SK-MEL-5 (cell line): ENCODE measurements at regions not wholly inside any gene's neighbourhood (a gene's known extent, or its start where the extent isn't known, plus 50 kb on each side); places are given as distances from the start of the nearest gene placed in this dataset.
"Not testable (repeated sequence)": the region's sequence is repeated elsewhere in the genome, so short reads cannot be mapped to it uniquely, and the experiment has no call there.

Experiments used
- DNase-seq: peaks from one replicate; pipeline ENCODE4 v3.0.0-alpha.2; 2016; ENCODE audit warnings: low read depth, low spot score
- in situ Hi-C: cut with HindIII; loops from 2 replicates; pipeline ENCODE4 v1.10.0; 2016; ENCODE audit warnings: low sequenced_read_pairs, high pct_unique_total_duplicates, low pct_unique_long_range_greater_than_20kb

DNA sequence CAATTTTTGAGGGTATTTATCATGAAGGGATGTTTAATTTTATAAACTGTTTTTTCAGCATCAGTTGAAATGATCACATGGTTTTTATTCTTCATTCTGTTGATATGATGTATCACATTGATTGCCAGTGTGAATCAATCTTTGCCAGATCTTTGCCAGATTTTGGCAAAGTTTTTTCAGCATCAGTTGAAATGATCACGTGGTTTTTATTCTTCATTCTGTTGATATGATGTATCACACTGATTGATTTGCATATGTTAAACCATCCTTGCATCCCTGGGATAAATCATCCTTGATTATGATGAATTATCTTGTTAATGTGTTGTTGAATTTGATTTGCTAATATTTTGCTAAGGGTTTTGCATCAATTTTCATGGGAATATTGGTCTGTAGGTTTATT is 140.9 kb upstream of the TAS2R1 start:
- DNase-seq: no peak
- in situ Hi-C loops: no loop called here

DNA sequence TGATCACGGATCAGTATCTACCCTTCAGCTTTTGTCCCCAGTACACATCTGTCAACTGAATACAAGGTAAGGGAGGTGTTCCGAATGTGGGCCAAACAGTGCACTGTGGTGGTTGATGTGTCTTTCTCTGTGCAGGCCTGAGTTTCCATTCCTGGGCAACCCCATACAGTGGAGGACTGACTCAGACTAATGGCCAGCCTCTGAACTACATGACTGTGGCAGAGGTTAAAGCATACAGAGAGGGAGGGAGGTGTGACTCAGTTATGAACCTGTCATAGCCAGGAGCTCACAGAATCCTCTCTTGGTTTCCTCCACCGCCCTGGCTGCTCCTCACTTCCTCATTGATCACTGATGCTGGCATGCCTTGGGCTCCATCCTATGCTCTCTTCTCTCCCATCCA is 136.4 kb upstream of the TAS2R1 start:
- DNase-seq: no peak
- in situ Hi-C loops: no loop called here

DNA sequence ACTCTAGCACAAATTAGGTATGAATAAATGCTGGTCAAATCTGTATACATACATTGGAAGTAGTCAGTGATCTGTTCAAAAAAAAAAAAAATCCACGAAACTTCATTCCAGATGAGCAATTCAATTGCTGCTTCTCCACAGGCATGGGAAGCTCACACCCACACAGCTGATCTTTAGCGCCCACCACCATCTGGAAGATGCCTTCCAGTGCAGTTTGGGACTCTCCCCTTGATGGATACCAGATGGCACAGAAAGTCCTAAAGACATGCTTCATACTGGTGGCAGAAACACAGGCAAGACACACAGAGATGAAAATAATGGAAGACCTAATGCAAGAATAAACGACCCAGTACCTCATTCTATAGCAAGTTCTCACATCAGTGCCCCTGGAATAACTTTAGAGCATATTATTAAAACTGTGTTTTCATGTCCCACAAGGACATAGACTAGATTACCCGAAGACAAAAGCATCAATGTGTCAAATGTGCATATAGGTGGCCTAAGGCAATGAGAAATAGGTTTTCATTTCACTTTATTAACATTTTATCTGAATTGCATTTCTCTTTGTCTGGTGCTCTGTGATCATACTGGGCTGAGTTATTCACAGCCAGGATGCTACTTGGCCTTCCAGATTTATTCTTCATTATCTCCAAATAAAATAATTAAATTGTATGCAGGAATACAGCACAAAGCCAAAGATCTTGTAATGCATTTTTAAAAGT is 135.4 kb upstream of the TAS2R1 start:
- no peak for DNase-seq
- in situ Hi-C loops: no loop called here

DNA sequence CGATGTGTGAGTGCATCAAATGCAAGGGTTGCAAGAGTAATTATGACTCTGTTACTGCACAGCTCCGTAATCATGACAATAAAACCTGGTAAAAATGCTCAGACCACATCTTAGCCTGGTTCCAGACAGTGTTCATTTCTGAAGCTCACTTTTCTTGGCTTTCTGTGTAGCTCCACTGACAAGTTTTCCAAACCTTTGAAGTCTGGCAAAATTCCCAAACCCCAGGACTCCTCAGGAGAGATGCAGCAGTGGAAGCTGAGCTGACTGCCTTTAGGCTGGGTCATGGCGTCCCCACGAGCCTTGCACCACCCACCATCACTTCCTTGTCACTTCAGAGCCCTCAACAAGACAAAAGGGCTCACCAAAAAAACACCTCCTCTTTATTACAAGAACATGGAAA is 131.6 kb upstream of the TAS2R1 start:
- no peak for DNase-seq
- in situ Hi-C loops: no loop called here

DNA sequence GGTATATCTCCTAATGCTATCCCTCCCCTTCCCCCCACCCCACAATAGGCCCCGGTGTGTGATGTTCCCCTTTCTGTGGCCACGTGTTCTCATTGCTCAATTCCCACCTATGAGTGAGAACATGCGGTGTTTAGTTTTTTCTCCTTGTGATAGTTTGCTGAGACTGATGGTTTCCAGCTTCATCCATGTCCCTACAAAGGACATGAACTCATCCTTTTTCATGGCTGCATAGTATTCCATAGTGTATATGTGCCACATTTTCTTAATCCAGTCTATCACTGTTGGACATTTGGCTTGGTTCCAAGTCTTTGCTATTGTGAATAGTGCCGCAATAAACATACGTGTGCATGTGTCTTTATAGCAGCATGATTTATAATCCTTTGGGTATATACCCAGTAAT is 122.5 kb upstream of the TAS2R1 start:
- DNase-seq, in situ Hi-C loops: not testable (repeated sequence)

DNA sequence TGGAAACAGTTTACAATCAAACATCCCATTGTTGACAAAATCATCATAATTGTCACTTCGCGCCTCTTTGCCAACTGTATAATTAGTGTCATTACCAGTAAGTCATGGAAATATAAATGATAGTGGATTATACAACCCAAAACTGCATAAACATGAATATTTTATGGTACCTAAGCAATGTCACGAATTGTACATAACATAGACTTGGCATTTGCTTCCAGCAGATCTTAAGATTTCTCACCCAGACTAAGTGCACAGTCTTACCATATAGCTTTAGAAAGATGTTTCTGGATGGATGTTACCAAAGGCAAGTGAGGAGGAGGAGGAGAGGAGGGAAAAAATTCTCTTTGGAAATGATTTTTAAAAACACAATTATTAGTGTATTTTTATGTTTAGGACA is 113.4 kb upstream of the TAS2R1 start:
- in situ Hi-C loops: no loop called here
- DNase-seq: no peak

DNA sequence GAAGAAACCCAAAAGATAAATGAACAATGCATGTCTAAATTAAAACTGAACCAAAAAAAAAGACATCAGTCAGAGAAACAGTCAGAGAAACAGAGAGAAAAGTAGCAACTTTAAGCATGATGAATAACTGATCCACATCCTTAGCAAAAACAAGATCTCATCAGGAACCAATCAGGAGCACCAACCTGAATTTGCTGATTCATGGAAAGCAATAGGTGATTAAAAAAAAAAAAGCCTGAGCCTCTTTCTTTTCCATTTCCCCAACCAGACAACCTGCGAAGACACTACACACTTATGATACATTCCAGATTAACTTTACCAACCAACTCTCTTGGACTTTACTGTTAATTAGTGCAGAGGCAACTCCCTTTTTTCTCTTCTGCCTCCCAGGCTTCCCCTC is 112.7 kb upstream of the TAS2R1 start:
- DNase-seq: no peak
- in situ Hi-C loops: no loop called here

DNA sequence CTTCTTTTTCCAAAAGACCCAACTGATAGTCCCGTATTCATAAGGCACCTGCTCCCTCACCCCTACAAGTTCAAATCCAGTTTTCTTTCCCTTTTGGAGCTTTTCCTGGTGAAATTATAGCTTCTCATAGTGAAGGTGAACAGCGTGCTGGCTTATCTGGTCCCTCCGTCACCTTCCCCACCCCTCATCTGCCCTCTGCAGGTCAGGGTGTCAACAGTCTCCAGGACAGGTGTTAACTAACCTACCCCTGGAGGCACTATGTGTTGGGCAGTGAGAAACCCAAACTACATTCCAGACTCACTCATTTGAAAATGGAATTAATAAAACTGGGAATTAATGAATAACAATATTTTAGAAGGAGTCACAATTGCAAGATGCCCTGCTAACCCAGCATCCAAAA is 109.0 kb upstream of the TAS2R1 start:
- no peak for DNase-seq
- in situ Hi-C loops: no loop called here

DNA sequence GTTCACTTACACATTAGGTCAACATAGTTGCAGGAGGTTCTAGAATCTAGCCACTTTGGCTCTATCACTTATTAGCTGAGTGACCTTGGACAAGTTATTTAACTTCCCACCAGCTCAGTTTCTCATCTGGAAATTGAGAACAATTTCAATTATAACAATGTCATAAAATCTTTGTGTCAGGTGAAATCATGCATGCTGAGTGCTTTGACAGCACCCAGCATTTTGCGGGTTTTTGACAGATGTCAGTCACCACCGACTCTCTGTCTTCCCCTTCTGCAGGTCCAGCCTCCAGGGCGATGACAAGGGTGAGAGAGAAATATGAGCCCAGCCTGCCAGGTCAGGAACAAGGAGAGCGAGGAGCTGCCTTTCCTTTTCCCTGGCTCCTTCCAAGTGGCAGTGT is 107.1 kb upstream of the TAS2R1 start:
- no peak for DNase-seq
- in situ Hi-C loops: no loop called here

DNA sequence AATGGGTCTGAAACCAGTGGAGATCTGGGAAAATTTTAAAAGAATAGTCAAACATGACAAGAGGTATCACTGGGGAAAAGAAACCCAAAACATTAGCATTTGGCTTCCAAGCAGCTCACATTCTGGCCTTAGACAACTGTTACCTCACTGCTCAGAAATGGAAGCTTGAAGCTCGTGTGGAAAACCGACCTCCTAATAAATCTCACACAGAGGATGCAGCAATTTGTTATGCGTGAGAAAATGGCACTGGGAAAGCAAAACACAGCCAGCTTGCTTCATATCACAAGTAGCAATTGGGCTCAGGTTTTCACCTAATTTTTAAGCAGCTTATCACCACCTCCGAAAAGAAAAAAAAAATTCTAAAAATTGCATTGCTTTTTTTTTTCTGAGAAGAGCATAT is 103.3 kb upstream of the TAS2R1 start:
- in situ Hi-C loops: no loop called here
- no peak for DNase-seq

DNA sequence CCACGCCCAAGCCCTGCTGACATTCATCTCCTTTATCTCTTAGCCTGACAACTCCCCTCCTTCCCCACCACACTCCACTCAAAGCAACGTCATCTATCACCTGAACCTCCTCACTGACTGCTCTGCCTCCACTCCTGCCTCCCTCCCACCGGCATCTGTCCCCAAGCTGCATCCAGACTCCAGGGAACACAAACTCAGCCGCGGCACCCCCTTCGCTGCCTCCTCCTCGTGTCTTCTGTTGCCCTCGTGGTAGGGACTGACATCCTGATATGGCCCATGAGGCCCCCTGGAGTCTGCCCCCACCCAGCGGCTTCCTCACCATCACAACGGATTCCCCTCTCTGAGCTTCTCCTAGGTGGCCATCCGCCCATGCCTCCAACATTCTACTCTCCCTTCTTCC is 101.0 kb upstream of the TAS2R1 start:
- in situ Hi-C loops: no loop called here
- DNase-seq: no peak

DNA sequence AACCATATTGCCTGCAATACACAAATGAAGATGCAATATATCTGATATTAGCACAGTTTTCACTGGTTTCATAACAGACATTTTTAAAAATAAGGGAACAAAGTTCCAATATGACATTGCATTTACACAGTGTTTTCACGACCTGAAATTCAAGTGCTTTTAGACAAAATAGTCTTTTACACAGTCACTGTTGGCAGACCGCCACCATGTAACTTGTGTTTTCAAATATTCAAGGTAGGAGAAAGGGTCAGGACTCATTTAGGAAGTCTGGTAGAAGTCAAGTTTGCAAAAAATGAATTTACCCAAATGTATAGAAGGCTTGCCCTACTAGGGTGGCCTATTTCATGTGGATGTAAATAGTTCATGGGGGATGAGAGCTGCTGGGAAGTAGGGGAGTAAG is 98.1 kb upstream of the TAS2R1 start:
- in situ Hi-C loops: no loop called here

DNA sequence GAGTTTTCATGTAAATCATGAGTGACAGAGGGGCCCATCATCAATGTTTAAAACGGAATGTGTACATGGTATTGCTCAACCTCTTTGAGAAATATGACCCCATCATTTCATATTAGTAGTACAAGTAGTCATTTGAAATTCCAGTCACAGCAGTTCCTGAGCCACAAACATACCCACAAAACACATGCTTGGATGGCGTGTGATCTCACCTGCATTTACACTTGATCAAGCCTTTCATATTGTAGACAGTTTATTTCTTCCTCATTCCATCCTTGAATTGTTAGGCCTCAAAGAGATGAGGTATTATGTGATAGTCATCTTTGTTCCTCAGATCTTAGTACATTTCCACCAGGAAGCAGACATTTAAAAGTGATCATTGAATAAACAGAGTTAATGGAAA is 96.8 kb upstream of the TAS2R1 start:
- in situ Hi-C loops: no loop called here
- DNase-seq: no peak

More for the DNA sequence above, 98.1 kb upstream of the TAS2R1 start:
- no peak for DNase-seq

DNA sequence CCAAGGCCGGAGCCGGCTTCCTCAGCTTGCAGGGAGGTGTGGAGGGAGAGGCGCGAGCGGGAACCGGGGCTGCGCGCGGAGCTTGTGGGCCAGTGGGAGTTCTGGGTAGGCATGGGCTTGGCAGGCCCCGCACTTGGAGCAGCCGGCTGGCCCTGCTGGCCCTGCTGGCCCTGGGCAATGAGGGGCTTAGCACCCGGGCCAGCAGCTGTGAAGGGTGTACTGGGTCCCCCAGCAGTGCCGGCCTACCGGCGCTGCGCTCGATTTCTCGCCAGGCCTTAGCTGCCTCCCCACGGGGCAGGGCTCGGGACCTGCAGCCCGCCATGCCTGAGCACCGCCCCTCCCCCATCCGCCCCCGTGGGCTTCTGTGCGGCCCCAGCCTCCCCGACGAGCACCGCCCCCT is 95.1 kb upstream of the TAS2R1 start:
- in situ Hi-C loops, DNase-seq: not testable (repeated sequence)

DNA sequence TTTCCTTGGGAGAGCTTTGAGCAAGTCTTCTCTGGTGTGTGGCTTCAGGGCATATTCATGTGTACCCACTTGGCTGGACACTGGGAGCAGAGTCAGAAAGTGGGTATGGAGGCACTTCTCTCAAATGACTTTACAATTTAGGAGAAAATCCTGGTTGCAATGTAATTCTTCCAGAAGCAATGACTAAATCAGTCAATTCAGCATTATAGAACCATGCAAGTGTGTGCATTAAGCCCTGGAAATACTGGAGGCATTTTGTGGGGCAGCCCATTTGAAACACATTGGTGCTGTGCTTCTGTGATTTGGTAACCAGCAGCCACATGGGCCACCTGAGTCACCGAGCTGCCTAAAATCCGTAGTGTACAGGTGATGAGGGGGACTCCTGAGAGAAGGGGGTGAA is 94.6 kb upstream of the TAS2R1 start:
- DNase-seq: no peak
- in situ Hi-C loops: no loop called here

DNA sequence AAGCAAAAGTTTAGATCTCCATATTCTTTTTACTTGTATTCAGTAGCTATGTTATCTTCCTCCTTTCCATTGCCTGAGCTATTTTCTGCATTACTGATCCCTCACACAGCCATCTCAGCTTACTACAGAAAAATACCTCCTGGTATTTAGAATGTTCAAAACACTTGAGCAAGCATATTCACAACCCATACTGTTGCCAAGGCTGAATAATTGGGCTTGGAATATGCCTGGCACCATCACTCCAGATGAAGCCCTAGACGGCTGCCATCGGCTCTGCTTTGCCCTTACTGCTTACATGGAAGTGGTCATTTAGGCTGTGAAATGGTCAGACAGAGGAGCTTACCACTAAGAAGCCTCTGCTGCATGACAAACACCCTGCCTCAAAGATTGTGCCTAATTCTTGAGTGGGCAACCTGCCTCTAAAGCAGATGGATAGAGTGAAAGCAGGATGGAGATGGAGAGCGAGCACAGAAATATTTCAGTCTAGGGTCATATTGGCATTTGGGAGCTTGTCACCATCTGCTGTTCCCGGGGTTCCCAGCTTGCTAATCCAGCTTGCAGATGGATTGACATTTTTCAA is 92.5 kb upstream of the TAS2R1 start:
- in situ Hi-C loops: no loop called here
- no peak for DNase-seq

DNA sequence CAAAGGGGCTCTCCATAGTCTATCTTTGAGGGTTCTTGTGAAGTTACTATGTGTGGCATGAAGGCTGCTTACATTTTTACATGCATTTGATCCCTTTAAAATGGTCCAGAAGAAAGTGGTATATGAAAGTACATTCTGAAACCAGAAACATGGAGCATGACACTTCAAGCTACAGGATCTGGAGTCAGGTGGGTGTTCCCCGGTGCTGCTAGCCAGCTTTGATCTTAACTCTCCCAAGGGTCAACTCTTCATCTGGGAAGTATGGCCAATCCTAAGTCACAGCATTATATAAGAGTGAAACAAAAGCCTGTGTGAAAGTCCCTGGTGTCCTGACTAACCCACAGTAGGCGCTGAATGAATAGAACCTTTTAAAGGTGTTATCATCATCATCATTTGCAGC is 91.0 kb upstream of the TAS2R1 start:
- in situ Hi-C loops: no loop called here
- no peak for DNase-seq

DNA sequence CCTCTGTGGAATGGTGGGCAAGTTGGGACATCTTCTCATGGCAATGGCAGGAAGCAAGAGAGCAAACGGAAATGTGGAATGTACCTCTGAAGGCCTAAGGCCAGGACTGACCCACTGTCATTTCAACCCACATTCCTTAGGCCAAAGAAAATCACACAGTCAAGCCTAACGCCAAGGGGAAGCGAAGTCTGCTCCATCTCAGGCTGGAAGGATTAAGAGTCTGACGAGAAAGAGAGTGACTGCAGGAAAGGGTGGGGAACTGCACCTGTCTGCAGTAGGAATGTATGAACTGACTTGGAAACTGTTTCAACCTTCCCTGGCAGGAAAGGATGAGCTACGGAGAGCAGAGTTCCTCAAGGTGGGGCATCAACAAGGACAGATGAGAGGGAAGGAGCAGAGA is 90.2 kb upstream of the TAS2R1 start:
- in situ Hi-C loops: no loop called here

DNA sequence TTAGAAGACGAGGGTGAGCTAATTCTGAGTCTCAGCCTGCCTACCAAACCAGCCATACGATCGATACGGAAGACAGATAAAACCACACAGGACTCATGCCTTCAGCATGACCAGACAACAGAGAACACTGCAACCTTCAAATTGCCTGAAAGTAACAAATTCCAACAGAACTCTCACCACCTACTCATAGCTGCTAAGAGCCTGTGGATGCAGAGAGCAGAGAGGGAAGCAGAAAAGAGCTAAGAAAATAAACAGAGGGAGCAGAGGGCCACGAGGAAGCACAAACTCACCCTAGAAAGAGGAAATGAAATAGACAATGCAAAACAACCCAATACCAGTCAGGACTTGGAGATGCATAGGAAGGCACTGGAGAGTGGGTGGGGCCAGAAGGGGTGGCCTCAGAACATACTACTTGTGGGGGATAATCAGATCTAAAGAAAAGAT is 86.7 kb upstream of the TAS2R1 start:
- in situ Hi-C loops: no loop called here
- no peak for DNase-seq

More for the DNA sequence above, 90.2 kb upstream of the TAS2R1 start:
- no peak for DNase-seq
